ENCODE measurements at regions not wholly inside any gene's neighbourhood (a gene's known extent, or its start where the extent isn't known, plus 50 kb on each side); places are given as distances from the start of the nearest gene placed in this dataset.

DNA sequence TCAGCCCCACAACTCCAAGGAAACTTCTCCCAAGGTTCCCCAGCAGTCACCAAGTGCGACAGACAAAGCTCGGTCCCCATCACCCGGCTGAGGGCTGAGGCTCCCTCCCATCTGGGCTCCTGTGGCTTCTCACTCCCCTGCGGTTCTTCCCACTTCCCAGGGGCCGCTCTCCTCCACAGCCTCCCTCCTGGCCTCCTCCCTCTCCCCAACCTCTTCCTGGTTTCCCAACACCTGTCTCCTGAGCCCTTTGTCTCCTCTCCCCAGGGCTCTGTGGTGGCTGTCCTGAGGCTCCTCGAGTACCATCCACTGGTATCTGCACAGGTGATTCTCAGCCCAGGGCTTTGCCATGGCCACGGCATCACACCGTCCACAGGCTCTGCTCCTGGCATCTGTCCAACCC lies 113.2 kb upstream of the NSMCE3 start:
- no peak for TF ChIP-seq CTCF (IDR thresholded peaks at IDR 0.05 in 4 of 5, conservative IDR thresholded peaks at IDR 0.05 in 1 of 5)
- no peak for TF ChIP-seq POLR2A (IDR thresholded peaks at IDR 0.05)
